ENCODE measurements at regions not wholly inside any gene's neighbourhood (a gene's known extent, or its start where the extent isn't known, plus 50 kb on each side); places are given as distances from the start of the nearest gene placed in this dataset.

DNA sequence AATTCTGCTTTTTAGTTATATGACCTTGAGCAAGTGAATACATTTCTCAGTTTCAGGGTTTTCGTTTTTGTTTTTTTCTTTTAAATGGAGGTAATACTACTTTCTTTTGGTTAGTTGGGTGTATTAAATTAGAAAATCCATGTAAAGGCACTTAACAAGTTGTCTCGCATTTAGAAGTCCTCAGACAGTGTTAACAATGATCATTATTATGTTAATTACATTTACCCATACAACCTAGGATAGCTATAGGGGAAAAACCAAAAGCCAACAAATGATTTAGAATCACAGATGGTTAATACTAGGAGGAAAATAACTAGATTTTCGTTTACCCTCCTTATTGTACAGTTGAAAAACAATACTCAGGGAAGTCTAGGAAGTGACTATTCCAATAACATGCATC lies 972.2 kb upstream of the WWC1 start:
- 55% methylated on average over 3 of the region's 3 CpGs for WGBS (ENCODE audit: insufficient coverage, low coverage, low lambda C conversion rate, missing lambda C conversion rate)
- ATAC-seq, result no peak
- intact Hi-C loops (cut with DNase I), result no loop called here

DNA sequence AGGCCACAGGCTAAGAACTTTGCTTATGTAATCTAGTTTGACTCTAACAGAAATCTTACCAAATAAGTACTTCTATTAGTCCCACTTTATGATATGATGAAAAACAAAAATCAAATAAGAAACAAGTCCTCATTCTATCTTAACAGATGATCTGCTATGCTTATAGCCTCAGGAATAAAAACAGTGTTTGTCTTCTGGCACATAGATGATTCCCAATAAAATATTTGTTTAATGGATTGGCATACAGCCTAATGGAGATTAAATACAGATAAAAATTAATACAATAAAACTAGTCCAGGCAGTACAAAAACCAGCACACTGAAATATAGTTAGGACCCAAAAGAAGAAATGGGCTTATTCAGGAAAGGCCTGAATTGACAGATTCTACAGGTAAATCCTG lies 971.4 kb upstream of the WWC1 start:
- ATAC-seq (no peak), DNase-seq (no peak)
- Histone ChIP-seq H3K27ac (no peak overlapping the region), H3K9me3 (no peaks in the 10 kb centered on the region), H3K27me3 (no peaks in the 10 kb centered on the region), H3K36me3 (no peaks in the 10 kb centered on the region), H3K4me1 (no peaks in the 10 kb centered on the region), H3K4me3 (no peak overlapping the region)
- intact Hi-C loops (cut with DNase I), result no loop called here
- TF ChIP-seq, protein P1, sequence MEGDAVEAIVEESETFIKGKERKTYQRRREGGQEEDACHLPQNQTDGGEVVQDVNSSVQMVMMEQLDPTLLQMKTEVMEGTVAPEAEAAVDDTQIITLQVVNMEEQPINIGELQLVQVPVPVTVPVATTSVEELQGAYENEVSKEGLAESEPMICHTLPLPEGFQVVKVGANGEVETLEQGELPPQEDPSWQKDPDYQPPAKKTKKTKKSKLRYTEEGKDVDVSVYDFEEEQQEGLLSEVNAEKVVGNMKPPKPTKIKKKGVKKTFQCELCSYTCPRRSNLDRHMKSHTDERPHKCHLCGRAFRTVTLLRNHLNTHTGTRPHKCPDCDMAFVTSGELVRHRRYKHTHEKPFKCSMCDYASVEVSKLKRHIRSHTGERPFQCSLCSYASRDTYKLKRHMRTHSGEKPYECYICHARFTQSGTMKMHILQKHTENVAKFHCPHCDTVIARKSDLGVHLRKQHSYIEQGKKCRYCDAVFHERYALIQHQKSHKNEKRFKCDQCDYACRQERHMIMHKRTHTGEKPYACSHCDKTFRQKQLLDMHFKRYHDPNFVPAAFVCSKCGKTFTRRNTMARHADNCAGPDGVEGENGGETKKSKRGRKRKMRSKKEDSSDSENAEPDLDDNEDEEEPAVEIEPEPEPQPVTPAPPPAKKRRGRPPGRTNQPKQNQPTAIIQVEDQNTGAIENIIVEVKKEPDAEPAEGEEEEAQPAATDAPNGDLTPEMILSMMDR (IDR thresholded peaks at IDR 0.05), result no peak
- no peak for TF ChIP-seq POLR2A (IDR thresholded peaks at IDR 0.05)

More for the DNA sequence above, 972.2 kb upstream of the WWC1 start:
- Histone ChIP-seq H3K4me3 (no peak overlapping the region), H3K27me3 (no peaks in the 10 kb centered on the region), H3K4me1 (no peaks in the 10 kb centered on the region), H3K9me3 (no peaks in the 10 kb centered on the region), H3K27ac (no peak overlapping the region), H3K36me3 (no peaks in the 10 kb centered on the region)
- no peak for DNase-seq
- no peak for TF ChIP-seq POLR2A (IDR thresholded peaks at IDR 0.05)
- TF ChIP-seq, protein P1 (IDR thresholded peaks at IDR 0.05), result no peak

DNA sequence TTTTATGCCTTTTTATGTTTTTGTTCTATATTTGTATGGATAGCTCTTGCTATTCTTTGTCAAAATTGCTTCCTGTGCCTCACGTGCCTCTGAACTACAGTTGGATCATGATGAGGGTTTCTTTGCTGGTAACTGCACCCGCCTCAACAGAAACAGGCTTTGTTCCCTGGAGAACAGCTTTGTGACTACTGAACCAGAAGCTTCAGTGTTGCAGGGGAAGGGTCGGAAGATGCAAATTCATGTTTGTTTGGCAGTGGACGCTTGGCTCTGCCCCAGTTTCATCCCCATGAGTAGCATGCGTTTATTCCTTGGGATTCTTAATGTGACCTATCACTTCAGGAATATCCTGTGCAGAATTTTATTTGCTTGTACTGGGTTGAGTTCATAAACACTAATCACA lies 959.1 kb upstream of the WWC1 start:
- no peak for TF ChIP-seq POLR2A (IDR thresholded peaks at IDR 0.05)
- TF ChIP-seq, protein P1 (IDR thresholded peaks at IDR 0.05), result no peak
- ATAC-seq (no peak), DNase-seq (no peak)
- Histone ChIP-seq H3K4me3 (no peak overlapping the region), H3K4me1 (no peaks in the 10 kb centered on the region), H3K9me3 (no peaks in the 10 kb centered on the region), H3K27ac (no peak overlapping the region), H3K36me3 (no peaks in the 10 kb centered on the region), H3K27me3 (no peaks in the 10 kb centered on the region)
- intact Hi-C loops (cut with DNase I), result no loop called here
- 48% methylated on average over 5 of the region's 5 CpGs for WGBS (ENCODE audit: insufficient coverage, low coverage, low lambda C conversion rate, missing lambda C conversion rate)

DNA sequence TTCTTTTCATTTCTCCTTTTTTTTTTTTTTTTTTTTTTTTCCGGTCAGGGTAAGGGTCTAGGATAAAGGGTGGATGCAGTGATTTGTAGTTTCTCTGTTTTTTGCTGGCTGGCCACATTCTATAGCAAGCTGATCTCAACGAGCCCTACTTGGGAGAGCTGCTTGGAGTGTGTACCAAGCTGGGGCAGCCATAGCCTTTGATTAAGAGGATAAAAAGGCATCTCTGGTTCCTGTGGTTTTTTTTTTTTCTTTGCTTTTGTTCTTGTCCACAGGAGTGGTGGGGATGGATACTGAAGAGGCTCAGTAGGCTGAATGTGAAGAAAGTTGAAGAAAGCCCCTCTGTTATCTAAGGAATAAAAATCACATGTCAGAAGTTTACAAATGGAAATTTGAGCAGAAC lies 955.3 kb upstream of the WWC1 start:
- WGBS (ENCODE audit: insufficient coverage, low coverage, low lambda C conversion rate, missing lambda C conversion rate), result 73% methylated on average over 2 of the region's 2 CpGs

More for the DNA sequence above, 955.3 kb upstream of the WWC1 start:
- Histone ChIP-seq H3K9me3 (no peaks in the 10 kb centered on the region), H3K4me1 (no peaks in the 10 kb centered on the region), H3K27me3 (no peaks in the 10 kb centered on the region), H3K4me3 (no peak overlapping the region), H3K36me3 (no peaks in the 10 kb centered on the region), H3K27ac (no peak overlapping the region)
- TF ChIP-seq, protein P1 (IDR thresholded peaks at IDR 0.05), result no peak
- TF ChIP-seq POLR2A (IDR thresholded peaks at IDR 0.05), result no peak
- no peak for DNase-seq
- ATAC-seq, result no peak
- intact Hi-C loops (cut with DNase I), result no loop called here
